GM12873 (cell line): ENCODE measurements at regions not wholly inside any gene's neighbourhood (a gene's known extent, or its start where the extent isn't known, plus 50 kb on each side); places are given as distances from the start of the nearest gene placed in this dataset.

ENCODE experiments used
- CTCF ChIP-seq: IDR thresholded peaks from 2 replicates; pipeline ENCODE4 v1.5.1; 2012; ENCODE audit warnings: low read depth, mild to moderate bottlenecking, moderate library complexity, low read length, control low read depth; ENCODE audit not compliant: insufficient read depth; ENCODE audit errors: missing control alignments

GRCh38 chr9:41354060-41354934, 165.2 kb upstream of the ZNG1F start:
- peak; percentile 11 for TF ChIP-seq CTCF

- TF ChIP-seq CTCF: peak; percentile 11
Observed at GRCh38 chr9:41332562-41332961, 143.4 kb upstream of the ZNG1F start.
